Right renal cortex interstitium (tissue), 3 donors: ENCODE measurements at regions not wholly inside any gene's neighbourhood (a gene's known extent, or its start where the extent isn't known, plus 50 kb on each side); places are given as distances from the start of the nearest gene placed in this dataset.

Experiments used
- DNase-seq, 3 donors: peaks; one replicate each; pipeline ENCODE4 v3.0.0-alpha.2; 2013; ENCODE audit warnings: low read depth in 3 of 3, low spot score in 2 of 3

DNA sequence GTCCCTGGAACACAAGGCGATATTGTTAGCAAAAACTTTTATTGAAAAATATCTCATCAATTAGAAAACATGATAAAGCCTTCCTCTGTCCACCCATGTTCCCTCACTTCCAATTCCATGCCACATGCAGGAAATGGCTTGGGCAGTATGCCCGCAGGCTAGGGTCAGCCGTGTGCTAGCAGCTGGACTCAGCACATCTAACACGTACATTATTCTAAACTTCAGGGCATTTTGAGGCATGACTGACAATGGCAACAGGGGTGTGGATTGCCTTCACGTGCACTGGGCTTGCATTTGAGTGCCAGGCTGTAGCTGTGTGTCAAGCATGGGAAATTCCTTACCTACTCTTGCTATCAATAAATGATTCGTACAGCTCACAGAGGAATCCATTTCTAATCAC, 642.1 kb downstream of the INHBA start:
- no peak for DNase-seq

DNA sequence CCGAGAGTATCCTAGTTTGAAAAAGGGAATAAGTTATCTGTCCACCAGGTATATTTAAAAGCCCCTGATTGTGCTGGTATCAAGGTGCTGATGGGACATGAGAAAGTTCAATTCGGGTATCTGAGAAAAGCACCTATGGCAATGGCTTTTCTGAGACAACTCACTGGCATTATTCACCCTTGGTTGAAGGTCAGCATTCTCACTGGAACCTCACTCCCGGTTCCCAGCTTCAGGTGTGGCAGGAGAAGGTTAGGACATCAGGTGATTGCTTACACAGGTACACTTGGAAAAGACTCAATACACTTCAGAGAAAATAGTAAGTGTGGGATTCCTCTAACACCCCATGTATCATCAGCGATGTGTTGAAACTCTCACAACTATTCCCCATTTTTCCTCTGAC, 643.1 kb downstream of the INHBA start:
- DNase-seq = no peak

DNA sequence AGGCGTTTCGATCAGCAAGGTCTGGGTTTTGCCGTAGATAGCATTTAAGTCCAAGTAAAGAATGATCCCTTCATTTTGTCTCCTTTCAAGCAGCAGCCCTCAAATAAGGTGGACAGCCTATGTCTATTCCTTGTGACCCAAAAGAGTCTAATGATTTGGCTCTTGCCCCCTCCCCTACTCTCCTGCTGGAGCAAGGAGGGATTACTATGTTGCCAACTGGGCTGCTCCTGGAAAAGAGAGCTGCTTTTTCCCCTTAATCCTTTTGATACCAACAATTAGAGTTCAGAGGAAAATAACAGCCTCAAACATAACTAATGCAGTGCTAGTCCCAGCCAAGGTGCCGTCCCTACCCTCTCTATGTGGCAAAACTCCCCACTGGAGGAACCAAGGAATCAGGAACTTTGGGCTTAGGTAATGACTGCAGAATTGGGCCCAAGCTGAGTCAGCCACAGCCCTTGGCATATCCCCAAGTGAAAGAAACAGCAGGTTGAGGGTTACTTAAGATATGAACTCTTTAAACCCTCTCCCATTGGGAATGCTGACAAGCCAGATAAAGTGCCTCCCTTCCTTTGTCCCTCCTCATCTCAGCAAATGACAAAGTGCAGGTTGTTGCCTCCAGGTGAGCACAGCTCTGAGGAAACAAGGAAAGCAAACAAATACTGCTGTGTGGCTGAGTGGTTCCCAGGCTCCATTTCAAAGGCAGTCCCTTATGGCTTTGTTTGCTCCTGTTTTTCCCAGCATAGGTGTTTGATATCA, 643.7 kb downstream of the INHBA start:
- no peak for DNase-seq

DNA sequence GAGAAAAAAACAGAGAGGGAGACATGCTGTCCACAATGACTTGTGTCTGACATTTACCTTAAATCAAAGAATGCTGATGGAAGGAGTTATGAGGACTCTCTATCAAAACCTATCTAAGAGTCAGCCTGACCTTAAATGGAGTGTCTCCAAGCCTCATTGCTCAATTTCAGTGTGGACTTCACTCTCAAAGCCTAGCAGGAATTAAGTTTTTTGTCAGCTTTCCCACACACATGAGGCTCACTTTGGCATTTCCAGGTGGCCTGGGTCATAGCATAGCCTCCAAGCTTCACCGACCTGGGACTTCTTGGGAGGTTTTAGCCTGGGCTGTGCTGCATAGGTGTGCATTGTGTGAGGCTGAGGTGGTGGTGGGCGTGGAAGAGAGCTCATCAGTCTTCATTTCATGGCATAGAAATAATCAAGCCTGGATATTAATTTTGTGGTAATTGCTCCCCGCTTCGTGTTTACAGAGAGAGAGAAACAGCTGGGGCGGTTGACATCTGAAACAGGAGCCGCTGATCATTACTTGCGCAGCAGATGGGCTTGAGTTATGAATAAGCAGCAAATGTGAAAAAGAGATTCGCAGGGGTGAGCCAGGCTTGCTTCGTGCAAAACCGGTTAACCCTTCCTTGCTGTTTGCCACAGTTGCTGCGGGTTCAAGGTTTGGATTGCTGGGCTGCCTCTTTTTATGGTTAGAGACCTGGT, 647.8 kb downstream of the INHBA start:
- no peak for DNase-seq

DNA sequence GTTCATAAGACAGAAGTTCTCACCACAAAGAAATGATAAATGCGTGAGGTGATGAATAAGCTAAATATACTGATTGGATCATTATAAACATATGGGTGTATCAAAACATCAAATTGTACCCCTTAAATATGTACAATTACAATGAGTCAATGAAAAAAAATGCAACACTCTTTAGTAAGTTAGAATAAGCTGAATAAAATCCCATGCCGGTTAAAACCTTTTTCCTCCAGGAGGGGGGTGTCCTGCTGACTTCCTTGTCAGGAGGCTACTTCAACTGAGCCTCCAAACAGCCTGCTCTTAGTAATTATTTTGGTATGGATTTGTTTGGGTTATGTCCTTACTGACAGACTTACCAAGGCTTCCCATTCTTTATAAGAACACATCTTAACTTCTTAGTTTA, 649.1 kb downstream of the INHBA start:
- no peak for DNase-seq

DNA sequence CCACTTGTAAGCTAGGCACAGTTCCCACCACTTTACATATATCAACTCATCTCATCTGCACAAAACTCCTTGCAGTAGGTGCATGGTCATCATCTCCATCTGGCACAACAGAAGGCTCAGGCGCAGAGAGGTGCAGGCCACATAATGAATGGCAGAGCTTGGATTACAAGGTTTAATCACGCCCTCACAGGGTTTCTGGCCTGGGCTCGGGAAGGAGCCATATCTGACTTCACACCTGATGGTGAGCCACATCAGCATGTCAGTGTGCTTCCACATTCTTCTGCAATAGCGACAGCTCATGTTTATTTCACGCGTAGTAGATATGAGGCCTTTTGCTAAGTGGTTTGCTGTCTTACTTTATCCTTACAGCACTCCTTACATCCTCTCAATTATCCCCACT, 650.2 kb downstream of the INHBA start:
- DNase-seq = no peak

DNA sequence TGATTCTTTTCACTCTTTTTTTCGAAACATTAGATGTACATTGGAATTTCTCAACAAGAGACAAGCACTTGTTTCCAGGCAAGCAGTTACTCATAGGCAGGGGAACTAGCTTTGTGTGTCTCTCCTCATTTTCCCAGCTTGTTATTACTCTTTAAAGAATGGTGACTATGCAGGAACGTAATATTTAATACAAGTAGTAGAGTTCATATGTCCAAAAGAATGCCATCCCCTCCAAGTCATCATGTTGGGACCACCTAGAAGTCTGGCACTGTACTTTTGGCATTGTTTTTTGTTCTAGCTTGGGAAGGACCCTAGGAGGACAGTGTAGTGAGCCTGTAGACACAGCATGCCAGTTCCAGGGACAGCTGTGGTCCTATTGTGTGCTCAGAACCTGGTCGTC, 650.7 kb downstream of the INHBA start:
- no peak for DNase-seq

DNA sequence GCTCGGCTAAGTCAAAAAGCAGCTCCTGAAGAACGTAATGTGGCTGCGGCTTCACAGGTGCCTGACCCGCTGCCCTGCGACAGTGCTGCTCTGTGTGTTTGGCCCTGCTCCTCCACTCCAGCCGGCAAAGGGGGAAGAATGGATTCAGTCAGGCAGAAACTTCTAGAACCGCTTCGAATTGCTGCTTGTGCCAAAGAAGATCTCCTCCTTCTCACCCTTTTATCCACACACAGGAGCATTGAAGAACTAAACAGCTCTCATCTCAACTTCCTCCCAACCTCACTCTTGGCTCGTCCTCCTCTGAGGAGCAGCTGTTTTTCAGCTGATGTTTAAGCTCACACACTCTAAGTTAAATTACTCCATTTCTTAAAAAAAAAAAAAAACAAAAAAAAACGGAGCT, 651.4 kb downstream of the INHBA start:
- no peak for DNase-seq

DNA sequence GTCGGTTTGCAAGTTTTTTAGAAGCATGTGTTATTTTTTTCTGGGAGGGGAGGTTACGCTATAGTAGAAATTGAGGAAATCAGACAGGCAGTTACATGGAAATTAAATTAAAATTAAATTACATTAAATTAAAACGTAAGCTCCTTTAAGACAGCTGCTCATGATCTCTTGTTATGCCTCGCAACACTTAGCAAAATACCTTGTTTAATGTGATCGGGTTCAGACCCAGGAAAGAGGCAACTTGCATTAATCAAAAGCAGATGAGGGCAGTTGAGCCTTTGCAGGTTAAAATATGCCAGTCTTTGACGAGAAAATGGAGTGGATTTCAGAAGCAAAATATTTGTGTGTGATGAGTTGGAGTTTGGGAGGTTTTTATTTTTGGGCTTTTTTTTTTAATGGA, 651.8 kb downstream of the INHBA start:
- no peak for DNase-seq

DNA sequence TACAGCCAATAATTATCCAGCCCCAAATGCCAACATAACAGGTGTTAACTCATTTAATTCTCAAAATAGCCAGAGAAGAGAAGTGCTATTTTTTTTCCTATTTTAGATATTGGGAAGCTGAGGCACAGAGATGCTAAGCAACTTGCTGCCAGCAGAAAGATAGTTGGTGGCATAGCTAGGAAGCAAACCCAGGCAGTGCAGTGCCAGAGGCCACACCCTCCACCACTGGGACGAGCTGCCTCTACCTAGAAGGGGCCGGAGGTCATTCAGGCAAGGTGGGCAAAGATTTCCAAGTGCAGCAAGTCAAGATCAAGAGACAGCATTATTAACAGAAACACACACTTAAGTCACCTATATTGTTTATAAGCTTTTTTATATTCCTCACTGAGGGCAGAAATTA, 654.1 kb downstream of the INHBA start:
- DNase-seq = no peak

DNA sequence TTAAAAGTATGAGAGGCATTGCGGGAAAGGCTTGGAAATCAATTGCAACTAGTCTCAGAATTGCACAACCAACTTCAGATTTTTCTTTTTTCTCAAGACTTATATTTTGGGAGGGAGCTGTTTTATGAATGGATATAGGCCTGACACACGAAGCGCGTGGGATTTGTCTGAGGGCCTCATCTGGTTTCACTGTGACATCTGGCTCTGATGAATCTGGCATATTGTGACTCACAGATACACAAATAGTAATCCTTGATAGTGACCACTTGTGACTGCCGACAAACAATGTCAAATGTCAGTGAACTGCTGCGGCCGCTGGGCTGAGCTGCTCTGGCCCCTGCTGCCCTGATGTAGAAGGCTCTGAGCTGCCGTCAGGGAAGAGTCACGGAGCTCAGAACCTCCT, 655.1 kb downstream of the INHBA start:
- no peak for DNase-seq

DNA sequence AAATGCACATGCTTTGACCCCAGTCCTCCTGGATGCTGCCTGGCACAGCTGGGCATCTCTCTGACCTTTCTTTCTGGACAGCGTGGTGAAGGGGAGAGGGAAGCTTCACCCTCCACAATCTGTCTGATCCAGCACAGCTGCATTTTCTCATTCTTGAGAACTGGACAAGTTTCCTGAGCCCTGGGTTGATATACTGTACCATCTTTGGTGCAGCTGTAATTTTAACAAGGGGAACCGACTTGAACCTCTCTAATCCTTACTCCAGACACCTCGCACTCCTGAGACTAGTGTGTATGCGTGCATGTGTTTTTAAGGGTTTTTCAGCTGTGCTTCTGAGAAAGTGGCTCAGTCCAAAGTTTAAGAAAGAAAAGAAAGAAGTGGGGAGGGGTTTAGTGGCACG, 655.7 kb downstream of the INHBA start:
- no peak for DNase-seq

DNA sequence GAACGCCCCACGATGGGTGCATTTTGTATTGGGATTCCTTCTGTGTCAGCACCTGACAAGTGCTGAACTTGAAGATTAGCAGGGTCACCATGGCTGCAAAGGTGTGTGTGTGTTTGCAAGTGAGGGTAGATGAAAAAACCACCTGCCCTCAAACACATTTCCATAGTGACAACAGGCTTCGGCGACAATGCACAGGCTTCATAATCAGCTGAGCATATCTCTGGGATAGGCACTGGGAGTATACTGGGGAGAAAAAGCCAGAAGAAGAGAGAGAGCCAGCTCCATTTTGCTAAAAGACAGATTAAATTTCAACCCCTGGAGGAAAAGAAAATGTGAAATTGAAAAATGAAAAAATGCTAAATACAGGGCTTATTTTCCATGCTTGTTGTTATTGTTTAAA, 656.1 kb downstream of the INHBA start:
- no peak for DNase-seq

DNA sequence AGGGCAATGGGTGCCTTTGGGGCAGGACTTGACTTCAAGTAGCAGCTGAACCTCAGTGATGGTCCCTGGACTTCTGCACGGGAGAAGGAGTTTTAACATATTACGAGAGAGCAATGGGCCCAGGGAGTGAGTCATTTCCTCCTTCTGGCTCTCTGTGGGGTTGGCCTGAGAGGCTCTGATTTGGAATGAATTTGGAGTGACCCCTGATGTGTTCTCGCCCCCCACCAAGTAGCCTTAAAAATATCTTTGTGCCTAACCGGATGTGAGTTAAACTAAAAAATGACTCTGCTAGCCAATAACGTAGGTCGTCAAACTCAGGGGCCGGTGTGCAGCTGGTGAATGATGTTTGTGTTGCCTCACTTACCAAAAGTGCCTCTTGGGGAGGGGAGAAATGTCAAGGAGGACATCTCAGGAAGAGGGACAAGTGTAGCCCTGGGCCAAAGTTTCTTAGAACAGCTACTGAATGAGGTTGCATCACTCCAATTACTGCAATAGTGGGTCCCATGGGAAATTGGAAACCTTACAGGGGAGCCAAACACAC, 656.6 kb downstream of the INHBA start:
- no peak for DNase-seq

DNA sequence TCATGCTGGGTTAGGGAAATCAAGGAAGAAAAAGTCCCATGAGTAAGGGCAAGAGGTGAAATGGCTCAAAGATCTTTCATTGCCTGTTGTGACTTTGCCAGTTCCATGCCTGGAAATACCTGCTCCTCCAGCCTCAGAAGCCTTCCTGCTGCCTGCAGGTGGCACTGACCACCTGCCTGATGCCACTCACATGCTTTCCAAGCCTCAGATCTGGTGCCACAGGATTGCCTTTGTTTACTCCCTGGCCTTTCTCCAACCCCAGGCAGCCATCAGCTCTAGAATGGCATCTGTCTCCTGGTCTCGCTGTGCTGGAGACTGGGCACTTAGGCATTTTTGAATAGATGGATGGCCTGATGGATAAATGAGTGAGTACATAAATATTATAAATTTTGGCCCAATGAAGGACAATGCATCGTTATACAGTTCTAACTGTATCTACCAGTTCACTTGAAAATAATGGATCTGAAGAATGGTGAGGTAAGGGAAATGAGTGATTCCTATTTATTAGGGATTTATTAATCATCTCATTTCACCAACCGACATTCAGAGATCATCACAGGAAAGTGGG, 657.2 kb downstream of the INHBA start:
- no peak for DNase-seq

DNA sequence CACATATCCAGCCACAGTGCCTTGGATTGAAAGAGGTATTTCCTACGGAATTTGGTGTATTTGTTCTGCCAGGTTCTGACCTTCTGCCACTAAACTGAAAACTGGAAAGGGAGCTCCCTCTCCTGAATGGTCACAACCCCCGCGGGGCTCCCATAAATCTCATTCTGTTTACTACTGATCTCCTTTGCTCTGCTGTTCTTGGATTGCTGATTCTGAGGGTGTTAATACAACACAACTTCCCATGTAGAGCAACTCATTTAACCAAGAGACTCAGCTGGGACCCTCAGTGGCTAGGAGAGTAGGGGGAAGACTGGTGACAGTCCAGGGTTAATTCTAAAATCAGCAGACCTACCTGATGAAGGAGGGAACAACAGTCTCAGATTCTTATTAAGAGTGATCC, 662.9 kb downstream of the INHBA start:
- DNase-seq = no peak

DNA sequence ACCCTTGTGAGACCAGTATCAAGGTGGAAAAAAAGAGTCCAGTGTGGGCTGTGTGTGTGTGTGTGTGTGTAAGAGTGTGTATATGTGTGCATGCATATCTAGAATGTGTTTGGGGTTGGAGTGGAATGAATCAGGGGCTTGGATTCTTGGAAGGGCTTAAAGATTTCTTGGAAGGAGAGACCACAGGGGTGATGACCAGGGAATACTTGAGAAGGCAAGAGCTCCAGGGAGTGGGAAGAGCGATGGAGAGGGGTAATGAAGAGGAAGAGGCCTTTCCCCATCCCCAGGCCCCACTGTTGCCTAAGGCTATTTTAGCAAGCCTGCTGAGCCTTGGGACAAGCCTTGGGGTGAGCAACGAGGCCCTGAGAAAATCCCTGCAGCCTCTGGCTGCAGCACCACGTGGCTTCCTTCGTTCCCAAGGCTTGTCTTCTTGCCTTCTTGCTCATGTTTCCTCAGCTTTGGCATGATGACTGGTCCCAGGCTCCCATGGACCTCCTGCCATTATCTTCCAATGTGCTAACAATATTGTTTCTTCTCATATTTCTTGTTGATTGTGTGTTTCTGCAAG, 663.4 kb downstream of the INHBA start:
- no peak for DNase-seq

DNA sequence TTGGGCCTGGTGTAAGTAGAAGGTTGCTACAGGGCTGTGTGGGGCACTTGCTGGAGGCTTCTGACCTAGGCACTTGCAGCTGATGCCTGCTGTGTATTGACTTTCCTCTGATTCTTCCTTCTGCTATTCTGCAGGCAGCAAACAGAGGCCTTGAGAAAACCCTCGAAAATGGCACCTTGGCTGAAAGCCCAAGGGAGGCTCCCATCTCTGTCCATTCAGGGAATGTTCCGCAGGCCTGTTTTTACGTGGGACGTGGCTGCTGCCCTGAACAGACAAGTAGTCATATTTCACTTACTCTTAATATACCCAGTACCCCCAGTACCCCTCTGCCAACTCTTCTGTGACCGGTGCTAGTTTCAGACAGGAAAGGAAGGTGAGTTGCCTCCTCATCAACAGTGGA, 664.7 kb downstream of the INHBA start:
- no peak for DNase-seq

DNA sequence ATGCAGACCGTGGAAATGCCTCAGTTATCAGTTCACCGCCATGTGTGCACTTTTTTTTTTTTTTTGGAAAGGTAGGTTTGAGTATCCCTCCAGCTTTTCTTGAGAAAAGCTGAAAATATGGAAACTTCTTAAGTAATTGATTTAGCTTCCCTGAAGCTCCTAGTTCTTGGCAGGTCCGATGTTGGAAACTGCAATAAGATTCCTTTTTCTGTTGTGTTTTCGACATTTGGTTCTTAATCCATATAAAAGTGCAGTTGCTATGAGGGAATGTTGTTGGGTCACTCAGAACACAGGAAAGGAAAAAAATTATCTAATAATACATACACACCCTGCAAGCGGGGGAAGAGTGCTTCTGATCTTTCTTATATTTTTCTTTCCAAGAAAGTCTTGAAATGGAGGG, 665.2 kb downstream of the INHBA start:
- no peak for DNase-seq

DNA sequence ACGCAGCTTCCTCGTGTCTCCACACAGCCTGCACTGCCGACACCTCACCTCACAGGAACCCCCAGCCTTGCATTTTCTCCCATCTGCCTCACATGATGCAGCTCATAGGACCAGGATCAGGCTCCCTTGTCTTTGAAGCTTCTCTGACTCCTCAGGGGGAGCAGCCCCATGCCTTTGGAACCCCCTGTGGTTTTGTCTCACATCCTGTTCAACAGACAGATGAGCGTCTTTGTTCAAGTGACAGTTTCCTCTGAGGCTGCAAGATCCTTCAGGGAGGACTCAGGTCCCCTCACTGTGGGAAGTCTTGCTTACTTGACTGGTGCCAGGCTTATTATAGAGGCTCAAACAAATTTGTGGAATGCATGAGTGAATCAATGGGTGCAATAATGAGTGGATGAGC, 667.1 kb downstream of the INHBA start:
- DNase-seq = no peak

DNA sequence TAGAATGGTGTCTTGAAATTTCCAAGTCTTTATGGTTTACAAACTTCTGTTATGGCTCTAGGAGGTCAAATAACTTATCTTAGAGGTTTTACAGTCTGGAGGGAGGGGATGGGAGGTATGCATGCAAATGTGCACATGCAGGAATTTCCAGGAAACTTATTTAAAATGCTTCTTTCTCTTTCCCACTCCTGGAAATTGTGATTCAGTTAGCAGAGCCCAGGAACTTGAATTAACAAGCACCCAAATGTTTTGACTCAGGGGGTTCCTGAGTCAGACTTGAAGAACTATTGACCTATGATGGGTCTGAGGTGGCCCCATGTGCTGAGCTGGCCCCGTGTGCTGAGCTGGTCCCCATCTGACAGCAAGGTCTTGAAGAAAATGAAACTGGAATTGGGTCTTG, 669.4 kb downstream of the INHBA start:
- DNase-seq = no peak

DNA sequence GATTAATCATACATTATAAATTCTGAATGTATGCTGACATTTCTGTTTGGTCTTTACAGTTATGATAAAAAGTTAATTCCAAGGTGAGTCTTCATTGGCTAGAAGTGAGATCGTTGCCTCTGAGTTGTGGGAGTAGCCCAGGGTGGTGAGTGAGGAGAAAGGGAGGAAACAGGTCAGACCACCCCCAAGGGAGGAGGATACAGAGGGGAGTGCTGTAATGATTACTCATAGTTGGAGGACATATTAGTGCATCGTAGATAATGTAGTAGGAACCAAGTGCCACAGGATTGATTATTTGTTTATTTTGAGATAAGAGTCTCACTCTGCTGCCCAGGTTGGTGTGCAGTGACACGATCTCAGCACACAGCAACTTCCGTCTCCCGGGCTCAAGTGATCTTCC, 672.2 kb downstream of the INHBA start:
- DNase-seq = no peak
